H1 (cell line): ENCODE measurements at regions not wholly inside any gene's neighbourhood (a gene's known extent, or its start where the extent isn't known, plus 50 kb on each side); places are given as distances from the start of the nearest gene placed in this dataset.

ENCODE experiments used
- CREB1 ChIP-seq: IDR thresholded peaks from 2 replicates; pipeline ENCODE4 v1.6.1; 2012; ENCODE audit warnings: inconsistent platforms
- EP300 ChIP-seq, 2 experiments: IDR thresholded peaks; 1 replicate in 1 of 2; 2 replicates in 1 of 2; pipeline ENCODE4 v1.6.1; 2011 to 2012; ENCODE audit warnings: low read depth in 2 of 2, low read length in 2 of 2, mild to moderate bottlenecking in 2 of 2, borderline replicate concordance in 1 of 2, inconsistent platforms in 1 of 2, moderate library complexity in 1 of 2
- JUND ChIP-seq: IDR thresholded peaks from 2 replicates; pipeline ENCODE4 v1.6.1; 2011; ENCODE audit warnings: mild to moderate bottlenecking, improper control_type of control experiment, low read length
- POLR2A ChIP-seq, 2 experiments: IDR thresholded peaks; 1 replicate in 1 of 2; 2 replicates in 1 of 2; pipeline ENCODE4 v1.6.1; 2011; ENCODE audit warnings: low read depth in 2 of 2, low read length in 2 of 2, mild to moderate bottlenecking in 2 of 2; ENCODE audit errors: control extremely low read depth in 1 of 2
- YY1 ChIP-seq: IDR thresholded peaks from 2 replicates; pipeline ENCODE4 v1.6.1; 2011; ENCODE audit warnings: low read depth, mild to moderate bottlenecking, low read length
- TF ChIP-seq, protein P1 (sequence below), 3 experiments: IDR thresholded peaks; 1 replicate in 2 of 3; 2 replicates in 1 of 3; pipeline versions ENCODE4 v1.5.1 to v1.6.1; 2011; ENCODE audit warnings: low read length in 3 of 3, mild to moderate bottlenecking in 3 of 3, inconsistent platforms in 2 of 3, low read depth in 1 of 3, moderate library complexity in 1 of 3; ENCODE audit not compliant: insufficient read depth in 1 of 3; ENCODE audit errors: control extremely low read depth in 1 of 3
- TF ChIP-seq, protein P2 (sequence below): IDR thresholded peaks from 2 replicates; pipeline ENCODE4 v1.6.1; 2012; ENCODE audit warnings: low read length, inconsistent platforms

DNA sequence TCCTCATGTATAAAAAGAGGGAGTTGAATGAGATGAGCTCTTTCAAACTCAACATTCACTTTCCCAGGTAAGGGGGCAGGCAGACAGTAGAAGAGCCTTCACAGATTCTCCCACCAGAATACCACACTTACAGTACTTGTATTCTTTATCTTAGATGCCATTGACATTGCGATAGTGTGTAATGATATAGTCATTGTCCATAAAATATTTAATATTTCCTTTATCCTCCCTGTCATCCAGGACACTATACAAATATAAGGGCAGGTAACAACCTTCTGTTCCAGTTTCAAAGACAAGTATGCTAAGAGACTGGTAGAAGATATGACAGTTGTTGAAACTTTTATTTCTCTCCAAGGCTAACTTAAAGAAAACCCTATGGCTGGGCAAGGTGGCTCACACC lies 56.5 kb upstream of the MTF2 start:
- TF ChIP-seq, protein P1, sequence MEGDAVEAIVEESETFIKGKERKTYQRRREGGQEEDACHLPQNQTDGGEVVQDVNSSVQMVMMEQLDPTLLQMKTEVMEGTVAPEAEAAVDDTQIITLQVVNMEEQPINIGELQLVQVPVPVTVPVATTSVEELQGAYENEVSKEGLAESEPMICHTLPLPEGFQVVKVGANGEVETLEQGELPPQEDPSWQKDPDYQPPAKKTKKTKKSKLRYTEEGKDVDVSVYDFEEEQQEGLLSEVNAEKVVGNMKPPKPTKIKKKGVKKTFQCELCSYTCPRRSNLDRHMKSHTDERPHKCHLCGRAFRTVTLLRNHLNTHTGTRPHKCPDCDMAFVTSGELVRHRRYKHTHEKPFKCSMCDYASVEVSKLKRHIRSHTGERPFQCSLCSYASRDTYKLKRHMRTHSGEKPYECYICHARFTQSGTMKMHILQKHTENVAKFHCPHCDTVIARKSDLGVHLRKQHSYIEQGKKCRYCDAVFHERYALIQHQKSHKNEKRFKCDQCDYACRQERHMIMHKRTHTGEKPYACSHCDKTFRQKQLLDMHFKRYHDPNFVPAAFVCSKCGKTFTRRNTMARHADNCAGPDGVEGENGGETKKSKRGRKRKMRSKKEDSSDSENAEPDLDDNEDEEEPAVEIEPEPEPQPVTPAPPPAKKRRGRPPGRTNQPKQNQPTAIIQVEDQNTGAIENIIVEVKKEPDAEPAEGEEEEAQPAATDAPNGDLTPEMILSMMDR (IDR thresholded peaks at IDR 0.05; ENCODE audit: control extremely low read depth in 1 of 3, insufficient read depth in 1 of 3, low read depth in 1 of 3, low read length in 3 of 3): no peak
- TF ChIP-seq JUND (no peak), POLR2A (IDR thresholded peaks at IDR 0.05; ENCODE audit: control extremely low read depth in 1 of 2, low read depth in 2 of 2, low read length in 2 of 2) (no peak), YY1 (no peak), CREB1 (no peak), EP300 (IDR thresholded peaks at IDR 0.05; ENCODE audit: borderline replicate concordance in 1 of 2, low read depth in 2 of 2, low read length in 2 of 2) (no peak)
- TF ChIP-seq, protein P2, sequence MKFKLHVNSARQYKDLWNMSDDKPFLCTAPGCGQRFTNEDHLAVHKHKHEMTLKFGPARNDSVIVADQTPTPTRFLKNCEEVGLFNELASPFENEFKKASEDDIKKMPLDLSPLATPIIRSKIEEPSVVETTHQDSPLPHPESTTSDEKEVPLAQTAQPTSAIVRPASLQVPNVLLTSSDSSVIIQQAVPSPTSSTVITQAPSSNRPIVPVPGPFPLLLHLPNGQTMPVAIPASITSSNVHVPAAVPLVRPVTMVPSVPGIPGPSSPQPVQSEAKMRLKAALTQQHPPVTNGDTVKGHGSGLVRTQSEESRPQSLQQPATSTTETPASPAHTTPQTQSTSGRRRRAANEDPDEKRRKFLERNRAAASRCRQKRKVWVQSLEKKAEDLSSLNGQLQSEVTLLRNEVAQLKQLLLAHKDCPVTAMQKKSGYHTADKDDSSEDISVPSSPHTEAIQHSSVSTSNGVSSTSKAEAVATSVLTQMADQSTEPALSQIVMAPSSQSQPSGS: no peak
